ENCODE measurements at regions not wholly inside any gene's neighbourhood (a gene's known extent, or its start where the extent isn't known, plus 50 kb on each side); places are given as distances from the start of the nearest gene placed in this dataset.

GRCh38 chr5:148733601-148734438, 79.5 kb upstream of the HTR4 start:
- TF ChIP-seq CTCF (IDR thresholded peaks at IDR 0.05; ENCODE audit: low read depth, low read length, missing control alignments) = peak; percentile 70
- H3K4me3 ChIP-seq (ENCODE audit: low read depth, low read length) = no peak overlapping the region
- peak; percentile 43 for DNase-seq (ENCODE audit: low read depth)

DNA sequence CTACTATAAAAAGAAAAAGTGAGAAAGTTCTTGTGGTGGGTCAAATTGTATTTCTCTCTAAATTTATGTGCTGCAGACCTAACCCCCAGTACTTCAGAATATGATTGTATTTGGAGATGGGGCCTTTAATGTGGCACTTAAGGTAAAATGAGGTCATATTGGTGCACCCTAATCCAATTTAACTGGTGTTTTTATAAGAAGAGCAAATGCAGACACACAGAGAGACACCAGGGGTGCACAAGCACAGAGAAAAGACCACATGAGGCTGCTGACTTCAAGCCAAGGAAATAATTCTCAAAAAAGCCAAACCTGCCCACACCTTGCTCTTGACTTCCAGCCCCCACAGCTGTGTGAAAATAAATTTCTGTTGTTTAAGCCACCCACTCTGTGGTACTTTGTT, 80.2 kb upstream of the HTR4 start:
- DNase-seq (ENCODE audit: low read depth) = no peak
- TF ChIP-seq CTCF (IDR thresholded peaks at IDR 0.05; ENCODE audit: low read depth, low read length, missing control alignments) = no peak
- H3K4me3 ChIP-seq (ENCODE audit: low read depth, low read length) = no peak overlapping the region

GRCh38 chr5:148735301-148735835, 81.0 kb upstream of the HTR4 start:
- H3K4me3 ChIP-seq (ENCODE audit: low read depth, low read length) = no peak overlapping the region
- TF ChIP-seq CTCF (IDR thresholded peaks at IDR 0.05; ENCODE audit: low read depth, low read length, missing control alignments) = no peak
- DNase-seq (ENCODE audit: low read depth) = no peak

DNA sequence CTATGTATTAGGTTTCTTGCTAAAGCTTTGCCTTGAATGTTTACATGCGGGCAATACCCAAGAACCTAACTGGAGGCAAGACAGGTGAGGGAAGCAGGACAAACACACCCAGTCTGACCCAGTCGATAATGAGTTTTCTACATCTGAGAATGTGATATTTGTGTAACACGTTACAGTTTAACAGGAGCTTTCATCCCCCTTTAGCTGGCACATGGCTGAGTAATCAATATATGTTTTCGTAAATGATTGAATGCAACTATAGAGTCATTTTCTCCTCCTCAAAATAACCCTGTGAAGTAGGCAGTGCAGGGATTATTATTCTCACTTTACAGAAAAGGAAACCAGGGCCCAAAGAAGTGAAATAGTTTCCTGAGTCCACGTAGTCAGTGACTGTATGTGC, 84.7 kb upstream of the HTR4 start:
- TF ChIP-seq CTCF (IDR thresholded peaks at IDR 0.05; ENCODE audit: low read depth, low read length, missing control alignments) = no peak
- H3K4me3 ChIP-seq (ENCODE audit: low read depth, low read length) = no peak overlapping the region

DNA sequence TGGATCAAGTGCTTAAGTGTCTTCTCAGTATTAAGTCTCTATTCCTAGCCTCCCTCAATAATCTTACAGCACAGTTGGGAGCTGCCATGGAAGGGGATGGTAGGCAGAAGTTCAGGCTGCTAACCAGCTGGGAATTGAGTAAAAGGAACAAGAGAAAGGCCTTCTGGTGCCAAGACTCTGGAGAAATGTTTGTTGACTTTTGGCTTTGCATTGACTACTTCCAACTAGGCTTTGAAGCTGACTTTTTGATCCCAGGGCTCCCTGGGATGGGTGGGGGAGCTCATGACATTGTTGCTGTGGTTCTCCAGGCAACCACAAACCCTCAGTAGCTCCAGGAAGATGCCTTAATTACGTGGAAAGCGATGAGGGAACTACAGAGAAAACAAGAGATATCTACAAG, 85.2 kb upstream of the HTR4 start:
- DNase-seq (ENCODE audit: low read depth) = no peak
- no peak for TF ChIP-seq CTCF (IDR thresholded peaks at IDR 0.05; ENCODE audit: low read depth, low read length, missing control alignments)
- H3K4me3 ChIP-seq (ENCODE audit: low read depth, low read length) = no peak overlapping the region

More for the DNA sequence above, 84.7 kb upstream of the HTR4 start:
- DNase-seq (ENCODE audit: low read depth) = no peak

DNA sequence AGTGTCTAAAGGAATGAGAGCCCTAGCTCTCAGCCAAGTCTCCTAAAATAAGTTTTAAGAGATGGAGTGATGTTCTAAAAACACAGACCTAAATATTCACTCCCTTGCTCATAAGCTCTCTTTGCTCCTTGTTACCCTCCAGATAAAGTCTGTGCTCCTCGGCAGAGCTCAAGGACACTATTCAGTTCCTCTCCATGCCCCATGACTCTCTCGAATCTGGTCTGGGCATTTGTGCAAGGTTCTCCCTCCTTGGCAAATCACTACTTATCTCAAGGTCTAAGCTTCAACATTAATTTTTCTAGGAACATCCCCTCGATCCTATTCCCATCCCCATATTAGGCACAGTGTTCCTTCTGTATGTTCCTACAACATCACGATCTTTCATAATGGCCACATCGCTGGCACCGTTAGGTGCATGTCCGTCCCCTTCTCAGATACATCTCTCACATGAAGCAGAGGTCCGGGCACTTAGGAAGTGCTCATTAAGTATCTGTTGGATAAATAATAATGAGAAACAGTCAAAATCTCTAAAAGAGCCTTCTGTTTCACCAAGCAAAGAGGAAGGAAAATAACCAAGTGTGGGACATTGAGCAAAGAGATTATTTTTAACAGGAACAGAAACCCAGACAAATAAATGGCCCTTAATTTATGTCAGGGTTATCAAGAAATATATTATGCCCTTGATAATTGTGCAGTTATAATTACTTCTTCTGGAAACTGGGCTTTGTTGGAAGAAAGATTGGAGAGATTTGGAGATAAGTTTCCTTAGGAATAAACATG, 85.9 kb upstream of the HTR4 start:
- DNase-seq (ENCODE audit: low read depth) = no peak
- H3K4me3 ChIP-seq (ENCODE audit: low read depth, low read length) = no peak overlapping the region
- no peak for TF ChIP-seq CTCF (IDR thresholded peaks at IDR 0.05; ENCODE audit: low read depth, low read length, missing control alignments)
